Neural progenitor cell (in vitro differentiated cells): ENCODE measurements at regions not wholly inside any gene's neighbourhood (a gene's known extent, or its start where the extent isn't known, plus 50 kb on each side); places are given as distances from the start of the nearest gene placed in this dataset.

Experiments
- EZH2 ChIP-seq: fragments of 200-600 bp; sonication (generic); IDR thresholded peaks from 2 replicates; pipeline ENCODE4 v1.6.1; 2017; ENCODE audit warnings: antibody characterized with exemption, mild to moderate bottlenecking, moderate library complexity
- TF ChIP-seq, protein P1 (sequence below): fragments of 200-600 bp; sonication (generic); IDR thresholded peaks from 2 replicates; pipeline ENCODE4 v1.5.1; 2017; ENCODE audit warnings: antibody characterized with exemption, mild to moderate bottlenecking

GRCh38 chr5:89262030-89262429, 379.0 kb upstream of the MEF2C start:
- TF ChIP-seq, protein P1, sequence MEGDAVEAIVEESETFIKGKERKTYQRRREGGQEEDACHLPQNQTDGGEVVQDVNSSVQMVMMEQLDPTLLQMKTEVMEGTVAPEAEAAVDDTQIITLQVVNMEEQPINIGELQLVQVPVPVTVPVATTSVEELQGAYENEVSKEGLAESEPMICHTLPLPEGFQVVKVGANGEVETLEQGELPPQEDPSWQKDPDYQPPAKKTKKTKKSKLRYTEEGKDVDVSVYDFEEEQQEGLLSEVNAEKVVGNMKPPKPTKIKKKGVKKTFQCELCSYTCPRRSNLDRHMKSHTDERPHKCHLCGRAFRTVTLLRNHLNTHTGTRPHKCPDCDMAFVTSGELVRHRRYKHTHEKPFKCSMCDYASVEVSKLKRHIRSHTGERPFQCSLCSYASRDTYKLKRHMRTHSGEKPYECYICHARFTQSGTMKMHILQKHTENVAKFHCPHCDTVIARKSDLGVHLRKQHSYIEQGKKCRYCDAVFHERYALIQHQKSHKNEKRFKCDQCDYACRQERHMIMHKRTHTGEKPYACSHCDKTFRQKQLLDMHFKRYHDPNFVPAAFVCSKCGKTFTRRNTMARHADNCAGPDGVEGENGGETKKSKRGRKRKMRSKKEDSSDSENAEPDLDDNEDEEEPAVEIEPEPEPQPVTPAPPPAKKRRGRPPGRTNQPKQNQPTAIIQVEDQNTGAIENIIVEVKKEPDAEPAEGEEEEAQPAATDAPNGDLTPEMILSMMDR = no peak
- no peak for TF ChIP-seq EZH2
